ENCODE measurements at regions not wholly inside any gene's neighbourhood (a gene's known extent, or its start where the extent isn't known, plus 50 kb on each side); places are given as distances from the start of the nearest gene placed in this dataset.

DNA sequence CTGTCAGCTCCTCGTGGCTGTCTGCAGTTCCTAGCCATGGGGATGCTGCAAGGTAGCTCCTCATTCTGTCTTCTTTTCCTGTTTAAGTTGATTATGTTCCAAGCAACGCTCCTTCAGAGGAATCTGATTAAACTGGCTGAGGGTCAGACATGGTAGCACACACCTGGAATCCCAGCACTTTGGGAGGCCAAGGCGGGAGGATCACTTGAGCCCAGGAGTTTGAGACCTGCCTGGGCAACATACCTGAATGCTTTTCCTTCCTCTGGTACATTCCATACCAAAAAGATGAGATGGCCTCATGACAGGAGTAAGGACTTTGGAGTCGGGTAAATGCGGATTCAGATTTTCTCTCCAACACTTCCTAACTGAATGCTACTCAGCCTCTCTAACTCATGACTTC lies 246.8 kb upstream of the JARID2 start:
- TF ChIP-seq, protein P1, sequence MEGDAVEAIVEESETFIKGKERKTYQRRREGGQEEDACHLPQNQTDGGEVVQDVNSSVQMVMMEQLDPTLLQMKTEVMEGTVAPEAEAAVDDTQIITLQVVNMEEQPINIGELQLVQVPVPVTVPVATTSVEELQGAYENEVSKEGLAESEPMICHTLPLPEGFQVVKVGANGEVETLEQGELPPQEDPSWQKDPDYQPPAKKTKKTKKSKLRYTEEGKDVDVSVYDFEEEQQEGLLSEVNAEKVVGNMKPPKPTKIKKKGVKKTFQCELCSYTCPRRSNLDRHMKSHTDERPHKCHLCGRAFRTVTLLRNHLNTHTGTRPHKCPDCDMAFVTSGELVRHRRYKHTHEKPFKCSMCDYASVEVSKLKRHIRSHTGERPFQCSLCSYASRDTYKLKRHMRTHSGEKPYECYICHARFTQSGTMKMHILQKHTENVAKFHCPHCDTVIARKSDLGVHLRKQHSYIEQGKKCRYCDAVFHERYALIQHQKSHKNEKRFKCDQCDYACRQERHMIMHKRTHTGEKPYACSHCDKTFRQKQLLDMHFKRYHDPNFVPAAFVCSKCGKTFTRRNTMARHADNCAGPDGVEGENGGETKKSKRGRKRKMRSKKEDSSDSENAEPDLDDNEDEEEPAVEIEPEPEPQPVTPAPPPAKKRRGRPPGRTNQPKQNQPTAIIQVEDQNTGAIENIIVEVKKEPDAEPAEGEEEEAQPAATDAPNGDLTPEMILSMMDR (IDR thresholded peaks at IDR 0.05; ENCODE audit: low read depth, low read length, poor library complexity, severe bottlenecking): no peak
- TF ChIP-seq EZH2phosphoT487 (IDR thresholded peaks at IDR 0.05; ENCODE audit: borderline replicate concordance, low read length): no peak
